Prostate gland (tissue), 2 donors: ENCODE measurements at regions not wholly inside any gene's neighbourhood (a gene's known extent, or its start where the extent isn't known, plus 50 kb on each side); places are given as distances from the start of the nearest gene placed in this dataset.

Source experiments
- DNase-seq: peaks from one replicate; pipeline ENCODE4 v3.0.0-alpha.2; 2019; ENCODE audit warnings: low spot score
- H3K27ac ChIP-seq, 2 donors: fragments of 200-600 bp; sonication (generic); 2 replicates each; pipeline ENCODE4 v1.5.1; 2017 to 2019
- H3K27me3 ChIP-seq: fragments of 200-600 bp; sonication (generic); replicated peaks from 2 replicates; pipeline ENCODE4 v1.5.1; 2019; ENCODE audit not compliant: insufficient read depth
- H3K36me3 ChIP-seq, 2 donors: fragments of 200-600 bp; sonication (generic); 1 replicate in 1 of 2; 2 replicates in 1 of 2; pipeline versions ENCODE4 v1.5.1 to v1.8.1; 2017 to 2019
- H3K4me1 ChIP-seq: fragments of 200-600 bp; sonication (generic); replicated peaks from 2 replicates; pipeline ENCODE4 v1.5.1; 2019
- H3K4me3 ChIP-seq, 2 donors: fragments of 200-600 bp; sonication (generic); 2 replicates each; pipeline ENCODE4 v1.5.1; 2017 to 2019
- H3K9me3 ChIP-seq: fragments of 200-600 bp; sonication (generic); 2 replicates; pipeline ENCODE4 v1.5.1; 2017
- POLR2A ChIP-seq: fragments of 450-650 bp; IDR thresholded peaks from one replicate; pipeline ENCODE4 v1.6.1; 2016; ENCODE audit warnings: antibody characterized with exemption, mild to moderate bottlenecking
- POLR2AphosphoS5 ChIP-seq: sonication (generic); formaldehyde crosslinking; IDR thresholded peaks from one replicate; pipeline ENCODE4 v1.6.1; 2017; ENCODE audit warnings: antibody characterized with exemption
- WGBS: methylation state at CpG from one replicate; pipeline ENCODE4 v1.1.5; 2018; 5-methylcytosine and 5-hydroxymethylcytosine counted together
- intact Hi-C: fragments of 100-400 bp; cut with DNase I; formaldehyde crosslinking; loops from one replicate; pipeline ENCODE4 v1.14.2; 2022
- TF ChIP-seq, protein P1 (sequence below), 4 experiments: fragments of 200-600 bp in 2 of 4; fragments of 450-650 bp in 2 of 4; sonication (generic) in 2 of 4; IDR thresholded peaks; 1 replicate in 3 of 4; 2 replicates in 1 of 4; pipeline ENCODE4 v1.5.1; 2016 to 2019; ENCODE audit warnings: antibody characterized with exemption in 4 of 4, mild to moderate bottlenecking in 2 of 4, moderate library complexity in 2 of 4

DNA sequence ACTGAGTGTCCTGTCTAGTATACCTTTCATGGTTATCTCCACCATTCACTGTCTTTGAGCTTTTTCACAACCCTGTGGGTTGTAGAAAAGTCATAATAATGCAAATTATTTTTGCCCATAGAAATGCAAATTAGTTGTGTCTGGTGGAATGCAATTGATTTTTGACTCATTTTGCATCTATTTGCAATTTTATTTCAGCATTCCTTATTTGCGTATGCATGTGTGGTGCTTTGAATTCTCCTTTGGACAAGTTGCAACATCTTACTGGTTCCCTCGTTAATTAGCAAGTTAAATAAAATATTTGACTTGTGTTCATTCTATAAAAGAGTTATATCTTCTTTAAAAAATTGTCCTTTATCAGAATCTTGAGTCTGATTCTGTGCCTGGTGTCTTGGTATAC is 297.3 kb upstream of the CASK start:
- Histone ChIP-seq H3K4me1 (no peaks in the 10 kb centered on the region), H3K27ac (no peak overlapping the region), H3K27me3 (no peaks in the 10 kb centered on the region), H3K4me3 (no peak overlapping the region), H3K36me3 (no peaks in the 10 kb centered on the region), H3K9me3 (no peaks in the 10 kb centered on the region)
- 79% methylated on average over 2 of the region's 2 CpGs for WGBS
- TF ChIP-seq POLR2A (no peak), POLR2AphosphoS5 (no peak)
- TF ChIP-seq, protein P1, sequence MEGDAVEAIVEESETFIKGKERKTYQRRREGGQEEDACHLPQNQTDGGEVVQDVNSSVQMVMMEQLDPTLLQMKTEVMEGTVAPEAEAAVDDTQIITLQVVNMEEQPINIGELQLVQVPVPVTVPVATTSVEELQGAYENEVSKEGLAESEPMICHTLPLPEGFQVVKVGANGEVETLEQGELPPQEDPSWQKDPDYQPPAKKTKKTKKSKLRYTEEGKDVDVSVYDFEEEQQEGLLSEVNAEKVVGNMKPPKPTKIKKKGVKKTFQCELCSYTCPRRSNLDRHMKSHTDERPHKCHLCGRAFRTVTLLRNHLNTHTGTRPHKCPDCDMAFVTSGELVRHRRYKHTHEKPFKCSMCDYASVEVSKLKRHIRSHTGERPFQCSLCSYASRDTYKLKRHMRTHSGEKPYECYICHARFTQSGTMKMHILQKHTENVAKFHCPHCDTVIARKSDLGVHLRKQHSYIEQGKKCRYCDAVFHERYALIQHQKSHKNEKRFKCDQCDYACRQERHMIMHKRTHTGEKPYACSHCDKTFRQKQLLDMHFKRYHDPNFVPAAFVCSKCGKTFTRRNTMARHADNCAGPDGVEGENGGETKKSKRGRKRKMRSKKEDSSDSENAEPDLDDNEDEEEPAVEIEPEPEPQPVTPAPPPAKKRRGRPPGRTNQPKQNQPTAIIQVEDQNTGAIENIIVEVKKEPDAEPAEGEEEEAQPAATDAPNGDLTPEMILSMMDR (IDR thresholded peaks at IDR 0.05): no peak
- DNase-seq: no peak
- intact Hi-C loops: no loop called here

DNA sequence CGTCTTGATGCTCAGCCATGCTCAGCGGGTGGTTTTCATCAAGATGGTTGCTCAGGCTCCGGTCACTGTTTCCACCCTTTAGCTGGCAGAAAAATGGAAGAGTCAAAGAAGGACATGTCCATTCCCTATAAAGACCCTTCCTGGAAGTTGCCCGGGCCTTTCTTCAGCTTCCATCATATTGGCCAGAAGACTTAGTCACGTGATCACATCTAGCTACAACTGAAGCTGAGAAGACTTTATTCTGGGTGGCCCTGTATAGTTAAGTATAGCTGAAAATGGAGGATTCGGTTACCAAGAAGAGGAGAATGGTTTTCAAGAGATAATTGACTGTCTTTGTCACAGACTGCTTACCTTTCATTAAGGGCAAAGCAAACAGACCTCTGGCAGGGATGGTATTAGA is 296.7 kb upstream of the CASK start:
- Histone ChIP-seq H3K27me3 (no peaks in the 10 kb centered on the region), H3K9me3 (no peaks in the 10 kb centered on the region), H3K4me1 (no peaks in the 10 kb centered on the region), H3K27ac (no peak overlapping the region), H3K36me3 (no peaks in the 10 kb centered on the region), H3K4me3 (no peak overlapping the region)
- TF ChIP-seq POLR2A: no peak
- TF ChIP-seq, protein P1 (IDR thresholded peaks at IDR 0.05): no peak
- no peak for TF ChIP-seq POLR2AphosphoS5
- WGBS: 79% methylated on average over 6 of the region's 6 CpGs
- intact Hi-C loops: no loop called here
- DNase-seq: no peak

DNA sequence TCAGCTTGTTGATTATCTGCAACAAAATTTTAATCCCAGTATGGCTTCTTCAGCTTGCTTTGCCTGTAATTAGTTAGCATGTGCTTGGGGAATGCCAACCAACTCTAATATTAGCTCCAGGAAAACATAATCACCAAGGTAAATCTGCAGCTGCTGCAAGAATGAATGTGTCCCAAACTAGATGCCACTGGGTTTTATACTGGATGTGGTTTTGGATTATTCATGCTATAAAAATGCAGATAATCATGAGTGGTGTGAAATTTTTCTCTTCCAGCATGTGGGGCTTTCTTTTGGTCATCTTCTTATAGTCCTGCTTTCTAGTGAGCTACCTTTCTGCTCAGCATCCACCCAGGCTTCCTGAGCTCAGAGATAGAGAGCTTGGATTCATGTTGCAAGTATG is 295.9 kb upstream of the CASK start:
- Histone ChIP-seq H3K27ac (no peak overlapping the region), H3K4me3 (no peak overlapping the region), H3K9me3 (no peaks in the 10 kb centered on the region), H3K4me1 (no peaks in the 10 kb centered on the region), H3K27me3 (no peaks in the 10 kb centered on the region), H3K36me3 (no peaks in the 10 kb centered on the region)
- intact Hi-C loops: no loop called here
- TF ChIP-seq POLR2A (no peak), POLR2AphosphoS5 (no peak)
- TF ChIP-seq, protein P1 (IDR thresholded peaks at IDR 0.05): no peak
- no peak for DNase-seq

DNA sequence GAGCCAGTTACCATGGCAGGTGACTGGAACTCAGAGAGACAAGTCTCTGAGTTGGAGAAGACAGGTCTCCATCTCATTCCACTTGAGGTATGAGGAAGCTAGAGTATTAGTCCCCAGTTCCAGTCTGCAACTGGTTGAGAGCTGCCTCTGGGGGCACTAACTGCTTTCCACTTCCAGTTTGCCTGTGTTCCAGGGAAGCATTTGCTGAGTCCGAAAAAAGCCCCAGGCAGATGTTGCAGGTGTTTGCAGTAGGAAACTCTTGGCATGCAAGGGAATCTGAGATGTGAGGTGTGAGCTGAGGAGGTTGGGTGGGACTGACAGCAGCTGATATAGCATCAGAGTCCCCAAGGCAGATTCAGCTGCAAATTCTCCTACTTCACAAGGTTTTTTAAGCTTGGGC is 272.2 kb upstream of the CASK start:
- TF ChIP-seq POLR2AphosphoS5: no peak
- TF ChIP-seq, protein P1 (IDR thresholded peaks at IDR 0.05): no peak
- no peak for TF ChIP-seq POLR2A
- intact Hi-C loops: no loop called here
- no peak overlapping the region for H3K27ac ChIP-seq

DNA sequence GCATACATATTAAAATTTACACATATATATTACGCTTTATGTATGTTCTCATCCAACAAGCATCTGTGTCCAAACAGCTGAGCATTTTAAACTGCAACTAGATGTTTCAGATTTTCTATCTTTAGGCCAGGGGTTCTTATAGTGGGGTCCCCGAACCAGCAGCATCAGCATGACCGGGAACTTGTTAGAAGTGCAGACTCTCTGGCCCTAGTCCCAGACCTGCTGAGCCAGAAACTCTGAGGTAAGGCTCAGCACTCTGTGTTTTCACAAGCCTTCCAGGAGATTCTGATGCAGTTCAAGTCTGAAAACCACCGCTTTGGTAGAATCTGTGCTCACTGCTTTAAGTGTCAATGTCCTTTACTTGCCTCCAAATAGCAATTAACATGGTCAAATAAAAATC is 266.2 kb upstream of the CASK start:
- DNase-seq: no peak
- intact Hi-C loops: no loop called here
- 50% methylated on average over 4 of the region's 4 CpGs for WGBS
- H3K4me3 ChIP-seq: no peak overlapping the region
- TF ChIP-seq POLR2A: no peak
- no peak for TF ChIP-seq POLR2AphosphoS5
- TF ChIP-seq, protein P1 (IDR thresholded peaks at IDR 0.05): no peak
- H3K4me1 ChIP-seq: no peaks in the 10 kb centered on the region
- no peak overlapping the region for H3K27ac ChIP-seq
- no peaks in the 10 kb centered on the region for H3K9me3 ChIP-seq
- no peaks in the 10 kb centered on the region for H3K36me3 ChIP-seq
- no peaks in the 10 kb centered on the region for H3K27me3 ChIP-seq

More for the DNA sequence above, 272.2 kb upstream of the CASK start:
- Histone ChIP-seq H3K36me3 (no peaks in the 10 kb centered on the region), H3K27me3 (no peaks in the 10 kb centered on the region), H3K9me3 (no peaks in the 10 kb centered on the region), H3K4me3 (no peak overlapping the region), H3K4me1 (no peaks in the 10 kb centered on the region)
- DNase-seq: no peak
- 14% methylated on average over 1 of the region's 1 CpG for WGBS
